GM18907 (cell line): ENCODE measurements at regions not wholly inside any gene's neighbourhood (a gene's known extent, or its start where the extent isn't known, plus 50 kb on each side); places are given as distances from the start of the nearest gene placed in this dataset.

Experiments
- ATAC-seq: cut with Tn5 transposase; IDR thresholded peaks from one replicate; pipeline ENCODE4 v1.9.1; 2021; ENCODE audit warnings: mild to moderate bottlenecking, moderate library complexity; ENCODE audit not compliant: unreplicated experiment

- no peak for ATAC-seq
Observed at GRCh38 chr6:54632984-54633565, 213.5 kb upstream of the FAM83B start.

DNA sequence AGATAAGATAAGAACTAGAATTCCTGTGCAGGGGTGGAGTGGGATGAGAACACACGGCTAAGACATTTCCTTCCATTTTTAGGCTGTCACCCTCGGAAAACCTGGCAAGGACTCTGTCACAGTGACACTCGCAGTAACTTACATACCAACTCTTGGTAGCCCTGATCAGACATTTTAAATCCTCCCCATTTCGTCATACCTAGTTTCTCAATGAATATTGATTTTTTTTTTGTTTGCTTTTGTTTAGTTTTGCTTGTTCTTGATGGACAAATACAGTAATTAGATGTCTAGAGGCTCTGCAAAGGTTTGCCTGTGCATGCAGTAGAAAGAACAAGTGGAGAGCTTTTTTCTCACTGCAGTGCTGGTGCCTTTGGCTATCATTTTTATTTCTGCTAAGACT, 213.0 kb upstream of the FAM83B start:
- ATAC-seq = no peak

GRCh38 chr6:54640911-54641310, 205.7 kb upstream of the FAM83B start:
- ATAC-seq = no peak

- ATAC-seq = no peak
Observed at GRCh38 chr6:54646069-54646950, 200.3 kb upstream of the FAM83B start.

GRCh38 chr6:54646951-54647664, 199.5 kb upstream of the FAM83B start:
- ATAC-seq = no peak

GRCh38 chr6:54654381-54654780, 192.2 kb upstream of the FAM83B start:
- ATAC-seq = no peak

GRCh38 chr6:54655162-54655561, 191.4 kb upstream of the FAM83B start:
- no peak for ATAC-seq

- ATAC-seq = no peak
Observed at GRCh38 chr6:54665278-54665677, 181.3 kb upstream of the FAM83B start.

DNA sequence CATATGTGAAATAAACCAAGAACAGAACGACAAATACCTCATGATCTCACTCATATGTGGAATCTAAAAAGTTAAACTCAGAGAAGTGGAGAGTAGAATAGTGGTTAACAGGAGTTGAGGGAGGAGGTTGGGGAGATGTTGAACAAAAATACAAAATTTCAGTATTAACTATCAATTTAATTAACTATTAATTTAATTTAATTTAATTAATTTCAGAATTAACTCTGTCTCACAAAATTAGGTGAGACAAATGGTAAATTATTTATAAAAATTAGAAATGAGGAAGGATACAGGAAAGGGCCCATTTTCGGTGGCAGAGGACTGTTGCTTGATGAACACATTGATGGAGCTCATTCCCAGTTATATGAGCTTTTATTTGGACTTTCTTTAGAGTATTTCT, 166.0 kb upstream of the FAM83B start:
- no peak for ATAC-seq

GRCh38 chr6:54681267-54681666, 165.3 kb upstream of the FAM83B start:
- no peak for ATAC-seq

DNA sequence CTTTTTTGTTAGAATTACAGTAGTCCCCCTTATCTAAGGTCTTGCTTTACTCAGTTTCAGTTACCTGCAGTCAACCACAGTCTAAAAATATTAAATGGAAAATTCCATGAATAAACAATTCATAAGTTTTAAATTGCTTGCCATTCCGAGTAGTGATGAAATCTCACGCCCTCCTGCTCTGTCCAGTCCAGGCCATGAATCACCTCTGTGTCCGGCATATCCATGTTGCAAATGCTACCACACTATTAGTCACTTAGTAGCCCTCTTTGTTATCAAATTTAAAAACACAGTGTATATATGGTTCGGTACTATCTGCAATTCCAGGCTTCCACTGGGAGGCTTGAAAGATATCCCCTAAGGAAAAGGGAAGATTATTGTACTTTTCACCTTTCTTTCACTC, 164.6 kb upstream of the FAM83B start:
- no peak for ATAC-seq

DNA sequence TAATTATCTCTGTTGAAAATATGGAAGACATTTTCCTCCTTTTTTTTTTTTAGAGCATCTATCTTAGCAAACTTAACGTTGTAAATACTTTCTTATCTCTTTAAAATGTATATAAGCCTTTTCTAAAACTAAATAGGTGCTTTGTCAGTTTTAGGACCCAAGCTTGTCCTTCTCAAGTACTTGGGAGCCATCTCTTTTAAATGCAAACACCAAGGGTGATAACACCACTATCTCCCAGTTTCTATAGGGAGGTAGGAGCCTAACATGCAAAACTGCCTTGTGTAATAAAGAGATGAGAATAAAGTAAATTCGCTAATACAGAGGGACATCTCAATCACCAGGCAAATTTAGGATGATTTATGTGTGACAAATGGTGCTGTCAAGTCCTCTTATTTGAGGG, 157.0 kb upstream of the FAM83B start:
- ATAC-seq = no peak

- no peak for ATAC-seq
Observed at GRCh38 chr6:54690596-54690995, 156.0 kb upstream of the FAM83B start.

- no peak for ATAC-seq
Observed at GRCh38 chr6:54694928-54695532, 151.5 kb upstream of the FAM83B start.

DNA sequence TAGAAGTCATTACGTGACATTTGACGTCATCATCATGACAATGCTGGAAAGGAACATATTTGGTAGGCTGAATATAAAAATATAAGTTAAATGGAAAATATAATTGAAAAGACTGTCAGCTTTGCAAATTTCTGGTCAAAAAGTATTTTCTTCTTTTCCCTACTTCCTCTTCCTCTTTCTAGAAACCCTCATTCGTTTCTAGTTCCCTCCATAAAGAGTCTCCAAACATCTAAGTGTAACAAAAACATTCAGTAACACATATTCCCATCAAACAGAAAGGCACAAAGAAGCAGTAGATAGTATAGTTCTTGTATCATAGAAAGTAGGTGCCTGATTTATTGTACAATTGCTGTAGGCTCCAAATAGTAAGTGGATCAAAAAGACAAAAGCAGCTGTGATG, 150.8 kb upstream of the FAM83B start:
- ATAC-seq = no peak

GRCh38 chr6:54697424-54697823, 149.1 kb upstream of the FAM83B start:
- no peak for ATAC-seq

DNA sequence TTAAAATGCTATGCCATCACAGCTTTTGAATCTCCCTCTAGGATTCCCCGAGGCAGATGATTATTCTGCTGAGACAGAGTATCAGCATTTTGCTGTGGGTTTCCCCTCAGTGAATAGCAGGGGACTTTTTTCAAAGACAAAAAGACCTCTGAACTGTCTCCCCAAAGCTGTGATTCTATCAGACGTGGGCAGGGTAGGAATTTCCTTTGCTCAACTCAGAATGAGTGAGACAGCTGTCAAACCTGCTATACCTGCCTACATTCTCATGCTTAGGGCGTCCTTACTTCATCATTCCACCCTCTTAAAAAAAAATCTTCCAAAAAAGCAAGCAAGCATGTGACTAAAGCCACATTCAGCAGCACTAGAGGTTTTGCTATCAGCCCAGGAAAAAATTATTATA, 147.6 kb upstream of the FAM83B start:
- peak; percentile 71 for ATAC-seq

GRCh38 chr6:54700158-54700557, 146.4 kb upstream of the FAM83B start:
- ATAC-seq = no peak

DNA sequence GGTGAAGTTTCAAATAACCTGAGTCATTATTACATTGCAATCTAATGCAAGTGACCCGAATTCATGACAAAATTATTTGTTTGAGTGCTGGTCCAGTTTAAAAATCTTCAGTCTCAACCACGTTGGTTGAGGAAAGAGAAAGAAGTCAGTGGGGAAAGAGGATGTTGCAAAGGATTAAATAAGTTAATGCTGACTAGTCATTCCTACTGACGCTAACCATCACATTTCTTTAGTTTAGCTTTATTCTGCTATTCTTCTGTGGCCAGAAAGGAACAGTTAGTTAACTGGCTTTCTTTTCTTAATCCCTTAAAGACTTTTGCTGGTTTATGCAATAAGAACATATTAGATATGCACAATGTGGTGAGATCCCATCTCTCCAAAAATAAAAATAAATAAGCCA, 143.8 kb upstream of the FAM83B start:
- no peak for ATAC-seq

GRCh38 chr6:54706391-54706790, 140.2 kb upstream of the FAM83B start:
- ATAC-seq = no peak

GRCh38 chr6:54706844-54707605, 139.5 kb upstream of the FAM83B start:
- ATAC-seq = no peak
